SU-DHL-6 (cell line): ENCODE measurements at regions not wholly inside any gene's neighbourhood (a gene's known extent, or its start where the extent isn't known, plus 50 kb on each side); places are given as distances from the start of the nearest gene placed in this dataset.

Source experiments
- H2AFZ ChIP-seq: fragments of 200-600 bp; sonication (generic); 2 replicates; pipeline ENCODE4 v1.6.1; 2014; ENCODE audit warnings: low read depth, mild to moderate bottlenecking, moderate library complexity, mixed read lengths, antibody characterized with exemption, low read length; ENCODE audit not compliant: severe bottlenecking
- H3F3A ChIP-seq: fragments of 200-600 bp; shearing (Covaris generic); 2 replicates; pipeline ENCODE4 v1.6.0; 2016; ENCODE audit warnings: antibody characterized with exemption, mild to moderate bottlenecking; ENCODE audit not compliant: insufficient read depth
- H3K27ac ChIP-seq: fragments of 200-600 bp; sonication (generic); 2 replicates; pipeline ENCODE4 v1.5.1; 2016; ENCODE audit warnings: low read depth, mild to moderate bottlenecking, low read length, moderate library complexity, mixed read lengths
- H3K27me3 ChIP-seq: fragments of 200-600 bp; sonication (generic), shearing (Covaris generic); 2 replicates; pipeline ENCODE4 v1.6.0; 2014; ENCODE audit warnings: mild to moderate bottlenecking, low read length
- H3K36me3 ChIP-seq: fragments of 200-600 bp; sonication (generic); 2 replicates; pipeline ENCODE4 v1.6.1; 2014; ENCODE audit warnings: mild to moderate bottlenecking, low read length, mixed read lengths
- H3K4me2 ChIP-seq: fragments of 300-600, 200-600 bp; shearing (Covaris generic), sonication (generic); 2 replicates; pipeline ENCODE4 v1.6.0; 2014; ENCODE audit warnings: low read length, low read depth, mild to moderate bottlenecking; ENCODE audit not compliant: poor library complexity, severe bottlenecking
- H3K4me3 ChIP-seq: fragments of 200-600 bp; sonication (generic); 2 replicates; pipeline ENCODE4 v1.5.1; 2014; ENCODE audit warnings: antibody characterized with exemption, low read length, mild to moderate bottlenecking, mixed read lengths; ENCODE audit not compliant: insufficient read depth, poor library complexity, severe bottlenecking
- H3K79me2 ChIP-seq: fragments of 200-600 bp; sonication (generic); 2 replicates; pipeline ENCODE4 v1.6.1; 2014; ENCODE audit warnings: mild to moderate bottlenecking, low read length, moderate library complexity; ENCODE audit not compliant: insufficient read depth
- H3K9ac ChIP-seq: fragments of 200-600 bp; sonication (generic); 2 replicates; pipeline ENCODE4 v1.7.0; 2014; ENCODE audit warnings: mild to moderate bottlenecking, low read length
- H3K9me2 ChIP-seq: fragments of 200-600 bp; sonication (generic); replicated peaks from 2 replicates; pipeline ENCODE4 v1.6.1; 2014; ENCODE audit warnings: low read length; ENCODE audit not compliant: insufficient read depth
- H3K9me3 ChIP-seq: fragments of 200-600 bp; sonication (generic); 2 replicates; pipeline ENCODE4 v1.6.1; 2014; ENCODE audit warnings: low read length, mixed read lengths; ENCODE audit not compliant: insufficient read depth
- H4K20me1 ChIP-seq: fragments of 200-600 bp; sonication (generic); 2 replicates; pipeline ENCODE4 v1.6.1; 2014; ENCODE audit warnings: low read depth, mild to moderate bottlenecking, antibody characterized with exemption, low read length, moderate library complexity, mixed read lengths
- EZH2phosphoT487 ChIP-seq: fragments of 200-600 bp; sonication (generic), shearing (Covaris generic); conservative IDR thresholded peaks from 2 replicates; pipeline ENCODE4 v1.6.1; 2018; ENCODE audit warnings: mild to moderate bottlenecking, antibody characterized with exemption, low read length, moderate library complexity, mixed read lengths
- TF ChIP-seq, protein P1 (sequence below): fragments of 200-600 bp; sonication (generic); IDR thresholded peaks from one replicate; pipeline ENCODE4 v1.5.1; 2017; ENCODE audit warnings: antibody characterized with exemption, mild to moderate bottlenecking, low read length, moderate library complexity; ENCODE audit not compliant: insufficient read depth, poor library complexity, severe bottlenecking

DNA sequence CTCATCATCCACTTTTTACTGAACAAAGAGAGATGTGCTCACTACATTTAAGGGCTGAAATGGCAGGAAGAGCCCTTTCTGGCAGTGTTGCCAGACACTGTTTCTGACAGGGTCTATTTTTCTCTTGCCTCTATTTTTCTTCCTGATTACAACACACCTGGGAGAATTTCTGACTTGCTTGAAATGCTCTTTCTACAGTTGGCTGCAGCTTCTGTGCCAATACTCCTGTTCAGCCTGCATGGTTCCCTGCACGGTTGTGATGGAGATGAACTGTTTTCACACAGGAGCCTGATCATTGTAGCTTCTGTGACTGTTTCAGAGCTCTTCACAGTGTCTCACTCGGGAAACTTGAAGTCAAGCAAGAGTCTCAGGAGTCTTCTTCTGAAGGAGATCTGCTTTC is 83.0 kb upstream of the DLG1 start:
- Histone ChIP-seq H2AFZ (no peak overlapping the region), H3K9me2 (no peaks in the 10 kb centered on the region), H3K9me3 (no peaks in the 10 kb centered on the region), H3K79me2 (no peaks in the 10 kb centered on the region), H3K9ac (no peak overlapping the region), H3K36me3 (no peaks in the 10 kb centered on the region), H4K20me1 (no peaks in the 10 kb centered on the region), H3F3A (no peaks in the 10 kb centered on the region), H3K4me3 (no peak overlapping the region), H3K4me2 (no peak overlapping the region), H3K27me3 (no peaks in the 10 kb centered on the region), H3K27ac (no peak overlapping the region)
- no peak for TF ChIP-seq EZH2phosphoT487
- TF ChIP-seq, protein P1, sequence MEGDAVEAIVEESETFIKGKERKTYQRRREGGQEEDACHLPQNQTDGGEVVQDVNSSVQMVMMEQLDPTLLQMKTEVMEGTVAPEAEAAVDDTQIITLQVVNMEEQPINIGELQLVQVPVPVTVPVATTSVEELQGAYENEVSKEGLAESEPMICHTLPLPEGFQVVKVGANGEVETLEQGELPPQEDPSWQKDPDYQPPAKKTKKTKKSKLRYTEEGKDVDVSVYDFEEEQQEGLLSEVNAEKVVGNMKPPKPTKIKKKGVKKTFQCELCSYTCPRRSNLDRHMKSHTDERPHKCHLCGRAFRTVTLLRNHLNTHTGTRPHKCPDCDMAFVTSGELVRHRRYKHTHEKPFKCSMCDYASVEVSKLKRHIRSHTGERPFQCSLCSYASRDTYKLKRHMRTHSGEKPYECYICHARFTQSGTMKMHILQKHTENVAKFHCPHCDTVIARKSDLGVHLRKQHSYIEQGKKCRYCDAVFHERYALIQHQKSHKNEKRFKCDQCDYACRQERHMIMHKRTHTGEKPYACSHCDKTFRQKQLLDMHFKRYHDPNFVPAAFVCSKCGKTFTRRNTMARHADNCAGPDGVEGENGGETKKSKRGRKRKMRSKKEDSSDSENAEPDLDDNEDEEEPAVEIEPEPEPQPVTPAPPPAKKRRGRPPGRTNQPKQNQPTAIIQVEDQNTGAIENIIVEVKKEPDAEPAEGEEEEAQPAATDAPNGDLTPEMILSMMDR, result no peak

DNA sequence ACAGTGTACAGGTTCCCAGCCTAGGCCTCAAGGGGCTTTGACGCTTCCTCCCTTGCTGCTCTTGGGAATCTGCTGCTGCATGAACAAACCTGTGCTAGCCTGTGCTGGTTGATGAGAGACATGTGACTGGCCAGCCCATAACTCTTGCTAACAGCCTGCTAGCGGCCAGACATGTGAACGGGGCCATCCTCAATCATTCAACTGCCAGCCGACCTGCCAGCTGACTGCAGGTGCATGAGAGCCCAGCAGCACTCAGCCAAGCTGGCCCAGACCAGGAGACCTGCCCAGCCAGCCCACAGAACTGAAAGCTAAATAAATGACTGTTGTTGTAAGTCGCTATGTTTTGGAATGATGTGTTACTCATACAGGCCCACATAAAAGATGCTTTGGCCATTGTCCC is 82.4 kb upstream of the DLG1 start:
- Histone ChIP-seq H3K9me3 (no peaks in the 10 kb centered on the region), H3K36me3 (no peaks in the 10 kb centered on the region), H4K20me1 (no peaks in the 10 kb centered on the region), H3K79me2 (no peaks in the 10 kb centered on the region), H3K9me2 (no peaks in the 10 kb centered on the region), H3K27ac (no peak overlapping the region), H3K4me2 (no peak overlapping the region), H3K9ac (no peak overlapping the region), H3K4me3 (no peak overlapping the region), H3F3A (no peaks in the 10 kb centered on the region), H2AFZ (no peak overlapping the region), H3K27me3 (no peaks in the 10 kb centered on the region)
- no peak for TF ChIP-seq EZH2phosphoT487
- TF ChIP-seq, protein P1, result no peak

DNA sequence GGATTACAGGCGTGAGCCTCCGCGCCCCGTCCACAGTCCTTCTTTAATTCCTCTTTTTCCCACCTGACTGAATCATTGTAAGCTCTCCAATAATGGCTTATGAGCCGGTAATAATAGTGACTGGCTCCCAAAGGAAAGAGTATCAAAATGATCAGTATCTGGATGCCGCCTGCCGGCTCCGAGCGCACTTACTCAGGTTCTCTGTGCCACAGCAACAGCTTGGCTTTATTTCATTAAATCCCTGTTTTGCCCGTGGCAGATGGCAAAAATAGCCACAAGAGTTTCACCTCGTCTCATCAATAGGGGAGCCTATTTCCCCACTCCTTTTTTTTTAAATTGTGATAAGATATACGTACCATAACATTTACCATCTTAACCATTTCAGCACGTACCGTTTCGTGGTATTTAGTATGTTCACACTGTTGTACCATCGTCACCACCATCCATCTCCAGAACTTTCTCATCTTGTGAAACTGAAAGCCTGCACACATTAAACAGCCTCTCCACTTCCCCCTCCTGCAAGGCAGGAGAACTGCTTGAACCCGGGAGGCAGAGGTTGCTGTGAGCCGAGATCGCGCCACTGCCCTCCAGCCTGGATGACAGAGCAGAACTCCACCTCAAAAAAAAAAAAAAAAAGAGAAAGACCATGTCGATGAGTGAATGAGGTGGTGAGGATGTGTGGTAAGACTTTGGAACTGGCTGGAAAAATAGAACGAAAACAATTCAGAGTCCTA is 80.7 kb upstream of the DLG1 start:
- Histone ChIP-seq H4K20me1 (no peaks in the 10 kb centered on the region), H3K4me3 (no peak overlapping the region), H3K9me2 (no peaks in the 10 kb centered on the region), H3K9ac (no peak overlapping the region), H3K4me2 (no peak overlapping the region), H2AFZ (no peak overlapping the region), H3K27ac (no peak overlapping the region), H3K36me3 (no peaks in the 10 kb centered on the region), H3K9me3 (no peaks in the 10 kb centered on the region), H3K79me2 (no peaks in the 10 kb centered on the region), H3K27me3 (no peaks in the 10 kb centered on the region), H3F3A (no peaks in the 10 kb centered on the region)
- no peak for TF ChIP-seq EZH2phosphoT487
- TF ChIP-seq, protein P1, result no peak
